ENCODE measurements at regions not wholly inside any gene's neighbourhood (a gene's known extent, or its start where the extent isn't known, plus 50 kb on each side); places are given as distances from the start of the nearest gene placed in this dataset.

- ATAC-seq (no peak), FAIRE-seq (no peak), DNase-seq (ENCODE audit: extremely low read depth in 1 of 4, low spot score in 3 of 4) (no peak)
- Histone ChIP-seq H3K9ac (ENCODE audit: insufficient read depth in 1 of 2, low read depth in 2 of 2, low read length in 2 of 2) (no peak overlapping the region), H3K9me1 (ENCODE audit: control insufficient read depth, insufficient read depth, low read length) (no peaks in the 10 kb centered on the region), H3K27me3 (ENCODE audit: control insufficient read depth in 2 of 2, insufficient read depth in 2 of 2, low read length in 2 of 2) (no peaks in the 10 kb centered on the region), H2AFZ (ENCODE audit: low read depth, low read length) (no peak overlapping the region), H3K4me2 (ENCODE audit: insufficient read depth, low read length) (no peak overlapping the region), H3K4me1 (replicated peaks in 1 of 2; ENCODE audit: control insufficient read depth in 2 of 2, insufficient read depth in 2 of 2, low read length in 2 of 2) (no peaks in the 10 kb centered on the region), H4K20me1 (replicated peaks; ENCODE audit: control insufficient read depth, insufficient read depth, low read length) (no peaks in the 10 kb centered on the region), H3K36me3 (ENCODE audit: control insufficient read depth, insufficient read depth, low read length) (no peaks in the 10 kb centered on the region), H3K79me2 (ENCODE audit: control insufficient read depth, insufficient read depth, low read length) (no peaks in the 10 kb centered on the region), H3K9me3 (replicated peaks; ENCODE audit: control insufficient read depth, insufficient read depth, low read depth, low read length) (no peaks in the 10 kb centered on the region), H3K27ac (ENCODE audit: extremely low read depth, low read depth, low read length) (no peak overlapping the region), H3K4me3 (no peak overlapping the region)
- POLR2A ChIA-PET, result no interaction called here
- in situ Hi-C loops (cut with MboI), result no loop called here
- BruUV-seq (replicated peaks), result no TSS peak
- intact Hi-C loops (cut with micrococcal nuclease), result no loop called here
- CTCF ChIA-PET (ENCODE audit: low intra/inter-chr PET ratio), result no interaction called here
- whole genome bisulfite sequencing (ENCODE audit: insufficient coverage, low coverage, missing lambda C conversion rate), result 13% methylated on average over 1 of the region's 1 CpG
- TF ChIP-seq TCF15 (CRISPR knock-in tag; IDR thresholded peaks at IDR 0.05) (no peak), NRF1 (conservative IDR thresholded peaks at IDR 0.05 in 1 of 2, IDR thresholded peaks at IDR 0.05 in 1 of 2) (no peak), ZNF212 (CRISPR knock-in tag; IDR thresholded peaks at IDR 0.05) (no peak), PHTF2 (CRISPR knock-in tag; IDR thresholded peaks at IDR 0.05) (no peak), EZH2 (IDR thresholded peaks at IDR 0.05; ENCODE audit: borderline replicate concordance, low read depth, low read length) (no peak), TBL1XR1 (IDR thresholded peaks at IDR 0.05; ENCODE audit: low read length in 2 of 2) (no peak), RERE (CRISPR knock-in tag; IDR thresholded peaks at IDR 0.05; ENCODE audit: borderline replicate concordance) (no peak), ZNF561 (CRISPR knock-in tag; conservative IDR thresholded peaks at IDR 0.05) (no peak), RNF2 (IDR thresholded peaks at IDR 0.05) (no peak), CBFA2T3 (IDR thresholded peaks at IDR 0.05) (no peak), RBM34 (IDR thresholded peaks at IDR 0.05; ENCODE audit: borderline replicate concordance, insufficient read depth, low read length) (no peak), MYNN (IDR thresholded peaks at IDR 0.05) (no peak), MYNN (CRISPR knock-in tag; IDR thresholded peaks at IDR 0.05) (no peak), MTA1 (IDR thresholded peaks at IDR 0.05; ENCODE audit: borderline replicate concordance) (no peak), ID3 (CRISPR knock-in tag; IDR thresholded peaks at IDR 0.05) (no peak), ID3 (tag; IDR thresholded peaks at IDR 0.05) (no peak), ILF3 (IDR thresholded peaks at IDR 0.05; ENCODE audit: borderline replicate concordance) (no peak), ZC3H8 (IDR thresholded peaks at IDR 0.05) (no peak), FOXK1 (CRISPR knock-in tag; IDR thresholded peaks at IDR 0.05; ENCODE audit: borderline replicate concordance) (no peak), SMAD3 (CRISPR knock-in tag; conservative IDR thresholded peaks at IDR 0.05) (no peak), ZC3H11A (IDR thresholded peaks at IDR 0.05; ENCODE audit: low read depth, low read length) (no peak)
Observed at GRCh38 chr2:198710562-198710961, 747.2 kb downstream of the SATB2 start.
